Neural progenitor cell (in vitro differentiated cells): ENCODE measurements at regions not wholly inside any gene's neighbourhood (a gene's known extent, or its start where the extent isn't known, plus 50 kb on each side); places are given as distances from the start of the nearest gene placed in this dataset.

Experiments
- DNase-seq: peaks from one replicate; pipeline ENCODE4 v3.0.0-alpha.2; 2016; ENCODE audit warnings: low spot score
- H2AFZ ChIP-seq: fragments of 200-600 bp; sonication (generic); replicated peaks from 2 replicates; pipeline ENCODE4 v1.6.1; 2016; ENCODE audit warnings: antibody characterized with exemption
- H3F3A ChIP-seq: fragments of 200-600 bp; sonication (generic); 2 replicates; pipeline ENCODE4 v1.6.1; 2016; ENCODE audit warnings: antibody characterized with exemption, low read depth
- H3K27ac ChIP-seq: fragments of 200-600 bp; sonication (generic); 2 replicates; pipeline ENCODE4 v1.5.1; 2016; ENCODE audit warnings: mild to moderate bottlenecking
- H3K27me3 ChIP-seq: fragments of 200-600 bp; sonication (generic); 2 replicates; pipeline ENCODE4 v1.6.1; 2016; ENCODE audit warnings: mild to moderate bottlenecking, moderate library complexity
- H3K36me3 ChIP-seq: fragments of 200-600 bp; sonication (generic); 2 replicates; pipeline ENCODE4 v1.5.1; 2016
- H3K4me1 ChIP-seq: fragments of 200-600 bp; sonication (generic); 2 replicates; pipeline ENCODE4 v1.6.1; 2016; ENCODE audit warnings: mixed run types
- H3K4me2 ChIP-seq: fragments of 200-600 bp; sonication (generic); 2 replicates; pipeline ENCODE4 v1.6.1; 2016
- H3K4me3 ChIP-seq: fragments of 200-600 bp; sonication (generic); 2 replicates; pipeline ENCODE4 v1.5.1; 2016
- H3K79me2 ChIP-seq: fragments of 200-600 bp; sonication (generic); 2 replicates; pipeline ENCODE4 v1.6.1; 2016; ENCODE audit warnings: low read depth
- H3K9ac ChIP-seq: fragments of 200-600 bp; sonication (generic); 2 replicates; pipeline ENCODE4 v1.6.1; 2016
- H3K9me3 ChIP-seq: fragments of 200-600 bp; sonication (generic); 2 replicates; pipeline ENCODE4 v1.5.1; 2016; ENCODE audit warnings: low read depth
- H4K20me1 ChIP-seq: fragments of 200-600 bp; sonication (generic); 2 replicates; pipeline ENCODE4 v1.6.1; 2016; ENCODE audit warnings: low read depth
- H3K27ac Mint-ChIP-seq: 3 replicates; pipeline ENCODE4 v1.8.0; 2021; ENCODE audit warnings: mixed read lengths
- H3K27me3 Mint-ChIP-seq: 2 replicates; pipeline ENCODE4 v1.8.0; 2022; ENCODE audit warnings: low read depth, mild to moderate bottlenecking, inconsistent platforms, moderate library complexity, mixed read lengths; ENCODE audit not compliant: insufficient read depth
- H3K36me3 Mint-ChIP-seq: 3 replicates; pipeline ENCODE4 v1.8.0; 2021; ENCODE audit warnings: mixed read lengths
- H3K4me1 Mint-ChIP-seq: 3 replicates; pipeline ENCODE4 v1.8.0; 2021; ENCODE audit warnings: mixed read lengths
- H3K4me3 Mint-ChIP-seq: 3 replicates; pipeline ENCODE4 v1.8.0; 2021; ENCODE audit warnings: mild to moderate bottlenecking, moderate library complexity, mixed read lengths
- H3K9me3 Mint-ChIP-seq: 3 replicates; pipeline ENCODE4 v1.8.0; 2020; ENCODE audit warnings: mixed read lengths
- CTCF ChIP-seq: fragments of 200-600 bp; sonication (generic); IDR thresholded peaks from 2 replicates; pipeline ENCODE4 v1.5.1; 2017; ENCODE audit warnings: antibody characterized with exemption, mild to moderate bottlenecking
- EZH2 ChIP-seq: fragments of 200-600 bp; sonication (generic); IDR thresholded peaks from 2 replicates; pipeline ENCODE4 v1.6.1; 2017; ENCODE audit warnings: antibody characterized with exemption, mild to moderate bottlenecking, moderate library complexity
- EZH2phosphoT487 ChIP-seq: fragments of 200-600 bp; sonication (generic); IDR thresholded peaks from 2 replicates; pipeline ENCODE4 v1.6.1; 2017; ENCODE audit warnings: antibody characterized with exemption

- no peaks in the 10 kb centered on the region for H3F3A ChIP-seq
- no peaks in the 10 kb centered on the region for H3K4me1 ChIP-seq
- H3K4me3 ChIP-seq, result no peak overlapping the region
- H3K9ac ChIP-seq, result no peak overlapping the region
- no peaks in the 10 kb centered on the region for H3K4me1 Mint-ChIP-seq
- H3K4me2 ChIP-seq, result no peak overlapping the region
- H2AFZ ChIP-seq, result no peak overlapping the region
- H3K4me3 Mint-ChIP-seq, result no peak overlapping the region
- H3K36me3 Mint-ChIP-seq, result no peaks in the 10 kb centered on the region
- no peaks in the 10 kb centered on the region for H3K79me2 ChIP-seq
- H3K36me3 ChIP-seq, result no peaks in the 10 kb centered on the region
- no peak overlapping the region for H3K27ac Mint-ChIP-seq
- peaks cover 3% of the 10 kb centered on the region for H3K9me3 Mint-ChIP-seq
- TF ChIP-seq CTCF (no peak), EZH2phosphoT487 (no peak), EZH2 (no peak)
- no peaks in the 10 kb centered on the region for H3K27me3 Mint-ChIP-seq
- DNase-seq, result no peak
- H3K27me3 ChIP-seq, result no peaks in the 10 kb centered on the region
- no peaks in the 10 kb centered on the region for H3K9me3 ChIP-seq
- H4K20me1 ChIP-seq, result no peaks in the 10 kb centered on the region
- H3K27ac ChIP-seq, result no peak overlapping the region
Measured at GRCh38 chr4:179989975-179990374, 2253.2 kb upstream of the TENM3 start.

GRCh38 chr4:180009316-180009715 lies 2233.9 kb upstream of the TENM3 start:
- Histone ChIP-seq H3K9me3 (no peaks in the 10 kb centered on the region), H3K36me3 (no peaks in the 10 kb centered on the region), H3K79me2 (no peaks in the 10 kb centered on the region), H3K9ac (no peak overlapping the region), H3K27ac (no peak overlapping the region), H4K20me1 (no peaks in the 10 kb centered on the region), H3K4me2 (no peak overlapping the region), H3F3A (no peaks in the 10 kb centered on the region), H3K4me3 (no peak overlapping the region), H3K27me3 (no peaks in the 10 kb centered on the region), H2AFZ (no peak overlapping the region), H3K4me1 (no peaks in the 10 kb centered on the region)
- no peak for TF ChIP-seq EZH2phosphoT487
- TF ChIP-seq CTCF, result no peak
- TF ChIP-seq EZH2, result no peak
- Mint-ChIP-seq H3K27me3 (no peaks in the 10 kb centered on the region), H3K4me3 (no peak overlapping the region), H3K9me3 (no peaks in the 10 kb centered on the region), H3K36me3 (no peaks in the 10 kb centered on the region), H3K27ac (no peak overlapping the region), H3K4me1 (no peaks in the 10 kb centered on the region)
- DNase-seq, result no peak

- TF ChIP-seq CTCF, result peak; percentile 72
- no peak for TF ChIP-seq EZH2
- no peak for TF ChIP-seq EZH2phosphoT487
- H3K4me2 ChIP-seq, result no peak overlapping the region
- Mint-ChIP-seq H3K4me3 (no peak overlapping the region), H3K27ac (no peak overlapping the region), H3K27me3 (no peaks in the 10 kb centered on the region), H3K36me3 (no peaks in the 10 kb centered on the region), H3K9me3 (no peaks in the 10 kb centered on the region), H3K4me1 (no peaks in the 10 kb centered on the region)
- H3K9ac ChIP-seq, result no peak overlapping the region
- peak overlapping the region; percentile 76 for H2AFZ ChIP-seq
- no peaks in the 10 kb centered on the region for H4K20me1 ChIP-seq
- no peaks in the 10 kb centered on the region for H3K27me3 ChIP-seq
- H3K79me2 ChIP-seq, result no peaks in the 10 kb centered on the region
- H3K4me1 ChIP-seq, result no peaks in the 10 kb centered on the region
- H3K4me3 ChIP-seq, result no peak overlapping the region
- no peaks in the 10 kb centered on the region for H3F3A ChIP-seq
- H3K9me3 ChIP-seq, result no peaks in the 10 kb centered on the region
- H3K27ac ChIP-seq, result no peak overlapping the region
- DNase-seq, result peak; percentile 86
- no peaks in the 10 kb centered on the region for H3K36me3 ChIP-seq
Measured at GRCh38 chr4:180028682-180029081, 2214.5 kb upstream of the TENM3 start.

GRCh38 chr4:180031330-180031729 lies 2211.9 kb upstream of the TENM3 start:
- no peaks in the 10 kb centered on the region for H3K4me1 Mint-ChIP-seq

More at GRCh38 chr4:180031330-180031729, 2211.9 kb upstream of the TENM3 start:
- Histone ChIP-seq H3K4me2 (no peak overlapping the region), H3K4me1 (no peaks in the 10 kb centered on the region), H3K27ac (no peak overlapping the region), H3K9me3 (no peaks in the 10 kb centered on the region), H2AFZ (no peak overlapping the region), H3K9ac (no peak overlapping the region), H4K20me1 (no peaks in the 10 kb centered on the region), H3K27me3 (no peaks in the 10 kb centered on the region), H3F3A (no peaks in the 10 kb centered on the region), H3K4me3 (no peak overlapping the region), H3K79me2 (no peaks in the 10 kb centered on the region), H3K36me3 (no peaks in the 10 kb centered on the region)
- no peak for DNase-seq
- Mint-ChIP-seq H3K27me3 (no peaks in the 10 kb centered on the region), H3K9me3 (no peaks in the 10 kb centered on the region), H3K4me3 (no peak overlapping the region), H3K27ac (no peak overlapping the region), H3K36me3 (no peaks in the 10 kb centered on the region)
- TF ChIP-seq EZH2, result no peak
- TF ChIP-seq CTCF, result no peak
- no peak for TF ChIP-seq EZH2phosphoT487
